ENCODE measurements at regions not wholly inside any gene's neighbourhood (a gene's known extent, or its start where the extent isn't known, plus 50 kb on each side); places are given as distances from the start of the nearest gene placed in this dataset.

DNA sequence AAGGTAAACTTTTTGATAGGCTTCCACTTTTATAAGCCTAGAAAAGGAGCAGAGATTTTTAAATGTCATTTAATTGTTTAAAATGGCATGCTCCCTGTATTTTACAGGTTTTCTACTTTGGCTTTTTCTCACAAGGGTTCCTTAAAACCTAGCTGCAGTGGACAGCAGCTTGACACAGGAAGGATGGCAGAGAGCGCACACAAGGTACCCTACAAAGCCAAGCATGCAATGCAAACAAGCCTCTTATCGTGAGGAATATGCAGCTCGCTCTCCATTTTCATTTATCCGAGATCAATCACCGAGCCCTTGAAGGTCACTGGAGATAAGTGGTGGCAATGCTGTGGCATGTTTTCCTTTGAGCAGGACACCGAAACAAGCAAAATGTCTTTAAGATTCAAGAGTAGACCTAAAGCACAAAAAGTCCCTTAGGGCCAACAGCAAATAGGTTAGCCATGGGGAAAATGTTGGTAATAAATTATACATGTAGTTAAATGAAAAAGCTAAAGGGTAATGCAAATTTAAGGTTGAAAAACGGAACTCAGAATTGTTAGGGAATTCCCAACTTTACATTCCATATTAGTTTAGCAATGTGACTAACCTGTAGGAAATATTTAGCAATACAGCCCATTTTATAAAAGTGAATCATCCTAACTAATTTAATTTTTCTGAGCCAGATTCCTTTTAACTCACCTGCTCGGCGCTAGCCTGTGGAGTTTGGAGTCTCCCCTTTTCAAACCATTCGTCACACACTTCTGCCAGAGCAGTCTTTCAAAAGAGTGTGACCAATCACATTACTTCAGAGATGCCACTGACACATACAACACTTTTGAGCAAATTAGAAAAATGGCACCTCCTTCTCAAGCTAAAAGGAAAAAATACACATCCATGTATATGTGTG is 337.9 kb upstream of the PKDCC start:
- no peak for DNase-seq

DNA sequence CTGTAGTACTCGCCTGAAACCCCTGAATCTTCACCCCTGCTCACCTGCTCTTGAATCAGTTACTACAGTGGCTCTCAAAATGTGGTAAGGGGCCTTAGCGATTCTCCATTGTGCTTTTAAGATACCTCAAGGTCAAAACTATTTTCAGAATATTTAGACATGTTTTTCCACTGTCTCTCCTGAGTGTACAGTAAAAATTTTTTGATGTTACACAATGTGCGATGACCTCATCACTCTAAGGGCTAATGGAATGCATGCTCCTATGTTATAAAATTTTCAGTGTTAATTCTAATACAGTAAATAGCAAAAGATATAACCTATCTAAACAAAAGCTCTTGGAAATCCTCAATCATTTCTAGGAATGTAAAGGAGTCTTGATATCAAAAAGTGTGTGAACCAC is 336.9 kb upstream of the PKDCC start:
- DNase-seq: no peak

DNA sequence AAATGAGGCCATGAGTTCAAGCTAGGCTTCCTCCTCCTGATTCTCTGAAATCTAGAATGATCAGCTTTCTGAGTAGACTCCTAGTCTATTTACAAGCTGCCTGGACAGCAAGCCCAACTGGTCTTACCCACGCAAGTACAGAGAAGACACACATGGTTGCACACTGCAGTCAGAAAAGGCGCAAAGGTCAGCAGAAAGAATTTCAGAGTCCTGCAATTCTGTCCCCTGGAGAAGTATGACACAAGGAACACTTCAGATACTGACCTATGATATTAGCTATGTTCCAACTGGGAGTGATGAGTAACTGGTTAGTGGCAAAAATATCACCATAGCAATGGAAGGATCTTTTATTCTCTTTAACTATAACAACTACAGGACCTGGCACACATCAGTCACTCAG is 336.1 kb upstream of the PKDCC start:
- DNase-seq: no peak

DNA sequence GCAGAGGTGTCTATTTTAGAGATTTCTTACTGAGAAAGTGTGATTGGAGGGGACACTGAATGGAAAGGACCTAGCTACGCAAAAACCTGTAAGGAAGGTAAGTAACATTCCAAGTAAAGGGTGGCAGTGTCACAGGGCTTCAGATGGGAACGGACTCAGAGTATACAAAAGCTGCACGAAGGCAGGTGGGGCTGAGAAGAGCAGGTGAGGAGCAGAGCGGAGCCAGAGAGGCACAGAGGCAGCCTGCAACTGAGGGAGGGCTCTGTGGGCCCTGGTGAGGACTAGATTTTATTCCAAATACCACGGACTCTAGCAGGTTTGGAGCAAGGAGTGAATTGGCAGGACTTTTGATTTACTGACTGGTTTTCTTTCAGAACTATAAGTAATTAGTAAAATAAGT is 331.3 kb upstream of the PKDCC start:
- DNase-seq: no peak

DNA sequence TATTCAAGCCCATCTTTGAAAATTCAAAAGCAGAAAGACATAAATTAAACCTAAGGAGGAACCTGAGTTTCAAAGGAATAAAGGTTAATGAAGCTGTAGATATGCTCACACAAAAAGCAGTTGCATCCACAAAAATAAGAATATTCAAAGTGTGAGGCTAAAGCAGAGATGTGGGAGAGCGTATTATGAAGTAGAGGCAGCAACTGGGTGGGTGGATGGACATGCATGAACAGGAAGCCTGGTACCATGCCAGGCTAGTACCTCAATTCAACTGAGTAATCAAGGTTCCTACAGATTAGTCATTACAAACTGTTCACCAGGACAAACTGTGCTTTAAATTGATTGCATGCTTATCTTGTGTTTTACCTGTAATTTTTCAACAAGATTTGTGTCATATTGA is 330.0 kb upstream of the PKDCC start:
- no peak for DNase-seq

DNA sequence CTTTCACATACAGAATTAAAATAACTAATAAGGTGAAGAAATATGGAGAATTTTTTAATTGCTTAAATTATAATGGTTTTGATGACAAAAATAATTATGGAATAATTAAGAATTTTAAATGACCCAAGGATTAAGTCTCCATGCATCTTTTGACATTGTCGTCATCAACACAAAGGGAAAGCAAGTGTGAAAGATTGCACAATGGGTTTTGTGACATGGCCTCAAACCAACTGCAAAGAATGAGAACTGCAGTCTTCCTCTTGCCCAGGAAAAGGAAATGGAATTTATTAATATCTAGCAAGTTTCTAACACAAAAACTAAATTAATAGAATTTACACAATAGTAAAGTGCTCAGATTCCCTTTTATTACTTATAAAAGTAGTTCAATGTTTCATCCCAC is 329.1 kb upstream of the PKDCC start:
- DNase-seq: no peak

DNA sequence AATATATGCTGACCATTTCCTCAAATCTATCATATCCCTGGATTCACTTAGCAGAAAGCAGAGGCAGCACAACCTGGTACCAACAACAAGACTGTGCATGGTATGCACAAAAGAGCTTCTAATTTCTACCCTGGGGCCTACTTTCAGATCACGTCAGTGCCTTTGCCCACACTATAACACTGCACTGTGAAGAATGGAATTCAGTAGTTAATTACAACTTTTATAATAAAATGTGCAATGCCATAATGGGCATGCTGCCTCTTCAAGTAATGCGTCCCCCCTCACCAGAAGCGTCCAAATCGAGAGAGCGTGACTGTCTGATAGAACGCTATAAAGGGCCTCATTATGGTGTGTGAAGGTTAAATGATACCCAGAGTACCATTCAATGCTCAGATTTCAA is 328.1 kb upstream of the PKDCC start:
- DNase-seq: no peak

DNA sequence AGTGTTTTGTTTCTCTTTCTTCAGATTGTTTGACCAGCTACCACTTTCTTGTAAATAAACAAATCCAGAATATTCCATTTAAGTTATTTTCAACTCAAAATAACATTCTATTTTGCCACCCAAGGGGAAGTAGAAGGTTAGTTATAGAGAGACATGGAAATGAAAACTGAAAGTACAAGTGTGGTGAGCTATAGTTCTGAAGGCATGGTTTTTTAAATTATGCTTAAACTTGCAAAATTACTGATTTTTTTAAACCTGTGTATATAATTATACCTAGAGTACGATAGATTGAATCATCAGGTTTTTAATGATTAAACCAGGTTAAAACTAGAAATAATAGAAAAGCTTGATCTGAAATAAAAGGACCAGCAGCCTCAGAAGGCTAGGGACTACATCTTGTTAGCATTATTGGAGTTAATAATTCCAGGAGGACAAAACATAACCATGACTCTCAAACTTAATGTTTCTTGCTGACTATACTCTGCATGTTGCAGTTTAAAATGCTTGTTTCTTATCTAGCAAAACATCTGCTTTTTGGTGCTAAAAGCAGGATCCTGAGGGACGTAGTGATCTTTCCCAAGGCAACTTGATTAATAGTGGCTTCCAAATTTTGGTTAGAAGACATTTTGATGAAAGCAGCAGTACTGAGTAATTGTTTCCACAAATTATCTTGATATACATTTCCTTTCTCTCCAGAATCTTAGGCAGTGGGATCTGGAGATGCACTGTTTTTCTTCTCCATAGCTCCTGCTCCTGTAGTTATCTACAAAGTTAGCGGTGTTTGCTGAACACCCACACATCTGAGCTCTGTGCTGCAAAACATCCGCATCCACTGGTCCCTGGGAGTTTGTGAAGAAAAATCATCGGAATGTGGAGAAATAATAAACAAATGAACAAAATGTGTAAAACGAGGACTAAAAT is 327.2 kb upstream of the PKDCC start:
- no peak for DNase-seq

DNA sequence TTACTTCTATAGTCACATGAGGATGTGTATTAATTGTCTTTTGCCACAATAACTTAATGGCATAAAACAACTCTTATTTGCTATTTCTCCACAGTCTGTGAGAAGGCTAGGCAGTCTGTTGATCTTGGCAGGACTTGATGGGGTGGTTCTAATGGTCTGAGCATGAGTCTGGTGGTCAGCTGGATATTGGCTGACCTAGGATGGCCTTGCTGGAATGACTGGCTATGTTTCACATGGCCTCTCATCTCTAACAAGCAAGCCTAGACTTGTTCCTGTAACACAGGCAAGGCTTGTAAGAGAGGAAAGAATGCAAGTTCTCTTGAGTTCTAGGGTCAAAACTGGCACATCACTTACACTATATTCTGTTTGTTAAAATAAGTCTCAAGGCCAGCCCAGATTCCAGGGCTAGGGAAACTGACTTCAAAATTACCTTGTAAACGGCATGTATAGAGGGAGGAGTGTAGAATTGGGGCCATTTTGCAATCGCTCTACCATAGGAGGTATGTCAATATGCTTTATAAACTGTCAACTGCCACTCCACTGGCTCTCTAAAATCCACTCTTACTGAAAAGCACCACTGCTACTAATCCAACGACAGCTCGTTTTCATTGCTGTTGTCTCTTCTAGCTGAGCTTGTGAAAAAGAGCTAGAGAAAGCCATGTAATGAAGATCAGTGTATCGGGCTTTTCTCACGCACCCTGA is 325.0 kb upstream of the PKDCC start:
- no peak for DNase-seq

DNA sequence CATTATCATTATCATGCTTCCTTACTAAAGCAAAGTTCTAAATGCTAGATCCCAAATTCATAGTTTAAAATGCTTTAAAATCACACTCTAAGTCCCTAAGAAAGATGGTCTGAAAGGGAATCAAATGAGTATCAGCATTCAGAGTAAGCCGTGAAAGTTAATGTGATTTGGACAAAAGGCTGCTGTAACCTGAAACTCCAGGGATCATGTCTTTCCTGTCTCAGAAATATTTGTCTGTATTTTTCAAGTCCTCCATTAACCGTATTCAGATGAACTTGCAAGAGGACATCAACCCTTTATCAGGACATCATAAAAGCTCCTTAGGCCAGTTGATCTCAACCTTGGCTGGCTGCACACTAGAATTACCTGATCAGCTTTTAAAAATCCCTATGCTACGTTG is 324.3 kb upstream of the PKDCC start:
- no peak for DNase-seq

DNA sequence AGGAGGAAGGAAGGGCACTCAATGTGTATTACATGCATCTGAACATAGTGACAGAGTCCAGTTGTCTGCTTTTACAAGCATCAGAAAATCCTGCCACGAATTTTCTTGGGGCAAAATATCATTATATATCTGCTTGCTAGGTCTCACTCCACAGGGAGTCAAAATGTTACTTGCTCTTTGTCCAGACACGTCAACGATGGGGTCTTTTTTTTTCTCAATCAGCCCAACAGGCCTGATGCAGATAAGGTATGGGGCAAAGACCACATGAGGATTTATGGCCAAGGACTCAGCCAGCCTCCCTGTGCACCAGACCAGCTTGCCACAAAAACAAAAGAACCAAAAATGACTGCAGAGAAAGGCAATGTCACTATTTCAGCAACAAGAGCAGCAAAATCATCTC is 323.4 kb upstream of the PKDCC start:
- no peak for DNase-seq

DNA sequence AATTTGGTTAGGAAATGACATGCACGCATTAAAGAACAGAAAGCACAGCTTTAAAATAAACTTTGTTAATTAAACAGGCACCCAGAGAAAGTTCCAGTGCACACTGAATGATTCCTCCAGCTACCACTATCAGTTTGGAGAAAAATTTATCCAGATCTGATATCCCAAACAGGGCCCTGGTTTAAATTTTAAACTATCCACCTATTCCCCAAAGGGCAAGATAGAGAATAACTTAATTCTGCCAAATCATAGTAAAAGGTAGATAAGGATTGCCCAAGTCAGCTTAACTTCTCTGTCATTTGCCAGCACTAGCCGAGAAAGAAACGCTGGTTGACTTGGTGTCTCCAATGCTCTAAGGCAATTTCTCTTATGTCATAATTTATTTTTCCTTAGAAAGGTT is 321.9 kb upstream of the PKDCC start:
- DNase-seq: no peak

DNA sequence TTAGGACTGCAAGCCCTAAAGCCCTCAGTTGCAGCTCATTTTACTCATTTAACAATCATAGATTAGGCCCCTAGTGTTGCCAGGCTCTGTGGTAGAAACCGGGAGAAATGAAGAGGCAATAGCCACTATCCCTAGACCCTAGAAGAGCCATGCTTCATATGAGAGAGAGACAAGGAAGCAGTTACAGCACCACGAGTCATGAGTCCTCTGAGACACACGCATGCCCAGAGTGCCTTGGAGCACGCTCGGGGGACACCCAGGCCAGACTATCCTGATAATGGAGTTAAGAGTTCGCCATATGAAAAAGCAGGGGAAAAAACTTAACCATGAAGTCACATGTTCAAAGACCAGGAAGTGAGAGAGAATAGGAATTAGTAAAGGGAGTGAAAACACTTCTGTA is 321.5 kb upstream of the PKDCC start:
- no peak for DNase-seq

DNA sequence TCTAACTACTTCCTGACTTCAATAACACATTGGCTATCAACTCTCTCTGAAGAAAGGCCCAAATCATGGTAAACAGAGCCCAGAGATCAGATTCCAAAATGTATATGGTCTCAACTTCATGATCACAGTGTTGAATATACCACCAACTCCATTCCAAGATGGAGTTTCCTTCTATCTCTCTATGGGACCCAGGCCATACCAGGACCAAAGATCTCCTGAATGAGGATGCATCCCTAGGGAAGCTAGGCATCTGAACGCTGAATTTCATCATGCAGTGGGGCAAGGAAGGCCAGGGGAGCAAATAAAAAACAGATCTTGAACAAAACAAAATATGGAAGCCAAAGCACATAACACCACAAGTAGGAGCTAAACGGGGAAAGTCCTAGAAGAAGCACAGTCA is 320.7 kb upstream of the PKDCC start:
- no peak for DNase-seq

DNA sequence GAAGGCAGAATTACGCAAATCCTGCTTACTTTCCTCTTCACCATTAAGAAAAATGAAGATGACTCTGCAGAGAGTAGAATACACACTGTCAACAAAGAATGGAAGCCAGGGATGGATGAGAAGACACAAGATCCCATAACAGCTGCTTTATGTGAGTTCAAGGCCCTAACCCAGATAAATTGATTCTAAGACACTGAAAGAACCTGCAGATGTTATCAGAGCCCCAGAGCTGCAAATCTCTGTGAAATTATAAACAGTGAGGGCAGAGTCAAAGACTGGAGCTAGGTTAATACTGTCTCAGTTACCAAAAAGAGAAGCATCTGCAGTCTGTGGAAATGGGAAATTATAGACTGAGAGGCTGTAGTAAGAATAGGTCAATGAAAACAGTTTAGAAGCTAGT is 320.1 kb upstream of the PKDCC start:
- DNase-seq: no peak

DNA sequence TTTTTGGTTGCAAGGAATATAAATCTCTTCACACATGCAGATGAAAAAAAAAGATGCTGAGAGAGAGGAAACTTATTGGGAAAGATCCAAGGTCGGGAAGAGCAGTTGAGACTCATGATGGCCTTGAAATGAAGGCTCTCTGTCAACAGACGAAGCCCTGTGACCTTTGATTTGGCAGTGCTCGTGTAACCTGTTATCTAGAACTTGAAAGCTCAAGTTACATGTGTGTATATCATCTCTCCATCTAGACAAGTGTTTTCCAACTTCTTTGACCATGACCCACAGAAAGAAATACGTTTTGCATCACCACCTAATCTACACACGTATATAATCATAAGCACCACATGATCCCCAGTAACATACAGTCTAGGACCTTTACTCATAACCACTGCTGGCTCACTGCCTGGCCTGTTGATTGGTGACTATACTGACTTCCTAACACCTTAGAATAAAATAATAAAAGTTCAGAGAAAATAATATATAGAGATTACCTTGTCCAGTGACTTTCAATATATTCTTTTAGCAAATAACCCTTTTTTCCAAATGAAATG is 319.0 kb upstream of the PKDCC start:
- no peak for DNase-seq

DNA sequence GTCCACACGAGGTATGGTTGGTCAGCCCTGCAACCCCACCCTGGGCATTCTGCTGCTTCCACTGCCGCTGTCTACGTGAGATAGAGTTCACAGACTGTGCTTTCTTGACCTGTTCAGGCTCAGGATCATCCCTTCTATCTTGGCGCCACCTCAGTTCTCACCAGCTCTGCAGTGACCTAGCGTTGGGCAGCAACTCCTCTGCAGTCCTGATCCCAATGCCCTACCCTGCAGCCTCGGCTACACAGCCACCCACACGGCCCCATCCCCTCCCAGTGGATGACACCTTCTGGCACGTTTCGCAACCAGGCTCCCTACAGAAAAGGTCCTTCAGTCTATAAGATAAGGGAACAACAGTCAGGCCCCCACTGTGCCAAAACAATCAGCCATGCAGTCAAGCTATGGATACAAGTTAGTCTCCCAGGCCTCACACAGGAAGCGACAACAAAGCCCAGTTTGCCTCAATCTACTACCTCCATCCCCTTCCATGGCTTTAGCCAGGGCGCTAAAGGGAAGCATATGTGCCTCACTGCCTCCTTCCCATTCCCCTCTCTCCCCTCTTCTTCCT is 317.9 kb upstream of the PKDCC start:
- DNase-seq: no peak

DNA sequence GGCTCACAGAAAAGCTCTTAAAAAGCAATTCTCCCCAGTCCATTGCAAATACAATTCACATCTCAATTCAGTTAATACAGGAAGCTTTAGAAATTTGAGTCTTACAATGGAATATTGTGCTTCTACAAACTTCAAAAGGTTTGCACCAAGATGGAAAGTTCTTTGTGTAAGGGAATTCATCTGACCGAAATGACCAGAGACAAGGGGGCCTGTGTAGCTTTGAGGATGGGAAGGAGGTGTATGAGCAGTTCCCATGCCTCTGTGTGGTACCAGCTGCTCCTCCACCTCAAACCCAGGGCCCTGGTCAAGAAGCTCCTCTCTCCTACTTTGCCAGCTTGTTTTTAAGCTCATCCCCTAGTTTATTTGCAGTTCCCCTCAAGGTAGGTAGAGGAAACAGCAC is 312.8 kb upstream of the PKDCC start:
- DNase-seq: no peak

DNA sequence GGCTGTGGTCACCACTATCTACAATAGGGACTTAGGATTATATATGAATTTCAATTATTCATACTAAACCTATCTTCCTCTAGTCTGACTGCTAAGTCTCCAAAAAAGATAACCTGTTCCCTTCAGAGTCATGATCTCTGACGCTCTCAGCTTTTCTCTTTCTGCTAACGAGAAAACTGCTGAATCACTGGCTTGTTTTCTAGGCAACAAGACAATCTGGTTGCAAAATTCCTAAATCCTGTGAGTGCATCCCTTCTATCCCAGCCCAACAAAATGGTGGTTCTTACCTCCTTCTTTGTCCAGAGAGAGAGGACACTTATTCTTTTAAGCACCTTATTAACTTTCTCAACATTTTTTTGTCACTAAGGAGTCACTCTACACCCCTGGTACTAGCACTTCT is 312.3 kb upstream of the PKDCC start:
- no peak for DNase-seq

DNA sequence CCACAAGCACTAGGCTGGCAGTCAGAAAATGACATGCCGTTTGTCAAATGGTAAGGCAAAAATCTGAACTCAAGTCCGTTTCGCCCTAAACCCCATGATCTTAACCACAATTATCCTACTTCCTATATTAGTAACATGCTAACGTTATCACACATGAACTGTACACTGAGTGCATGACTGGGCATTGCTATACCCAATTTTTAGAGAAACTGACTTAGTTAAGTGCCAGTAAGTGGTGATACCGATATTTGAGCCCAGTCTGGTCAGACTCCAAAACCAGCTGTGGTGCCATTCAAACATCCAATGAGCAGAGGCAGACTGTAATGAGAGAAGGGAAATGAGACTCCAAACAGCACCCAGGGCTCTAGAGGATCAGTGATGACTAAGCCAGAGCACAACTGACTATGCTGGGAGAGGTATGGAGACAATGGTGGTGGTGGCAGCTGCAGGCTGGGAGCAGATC is 311.7 kb upstream of the PKDCC start:
- no peak for DNase-seq

DNA sequence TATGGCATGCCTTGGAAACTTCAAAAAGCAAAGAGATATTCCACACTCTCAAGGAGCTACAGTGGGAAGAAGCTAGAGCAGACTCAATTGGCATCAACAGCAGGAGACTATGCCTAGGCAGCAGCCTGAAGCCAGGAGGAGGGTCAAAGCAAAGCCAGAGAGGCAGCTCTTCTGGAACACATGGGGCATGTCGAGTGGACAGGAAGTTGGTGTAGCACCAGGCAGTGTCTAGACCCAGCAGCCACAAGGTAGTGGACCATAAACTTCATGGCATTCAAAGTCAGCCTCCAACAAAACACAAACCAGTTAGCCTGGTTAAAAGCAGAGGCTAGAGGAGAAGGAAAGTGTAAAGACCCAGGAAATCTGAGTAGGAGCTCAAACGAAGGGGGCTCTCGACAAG is 311.2 kb upstream of the PKDCC start:
- DNase-seq: no peak

DNA sequence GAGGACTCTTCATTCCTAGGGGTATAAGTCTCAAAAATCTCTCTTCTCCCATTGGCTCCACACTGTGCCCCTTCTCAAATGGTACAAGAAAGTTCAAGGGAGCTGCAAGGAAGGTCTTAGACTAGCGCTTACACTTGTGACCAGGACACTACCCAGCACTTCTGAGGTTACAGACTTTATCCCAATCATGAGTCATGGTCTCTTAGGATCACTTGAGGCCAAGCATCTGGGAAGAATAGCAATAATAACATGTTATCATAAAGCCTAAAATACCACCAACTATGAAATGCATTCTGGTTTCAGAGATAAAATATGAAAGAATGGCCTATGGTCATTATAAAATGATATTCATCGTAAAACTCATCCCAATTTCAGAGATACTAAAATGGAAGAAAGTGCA is 309.9 kb upstream of the PKDCC start:
- no peak for DNase-seq
